ENCODE measurements at regions not wholly inside any gene's neighbourhood (a gene's known extent, or its start where the extent isn't known, plus 50 kb on each side); places are given as distances from the start of the nearest gene placed in this dataset.

DNA sequence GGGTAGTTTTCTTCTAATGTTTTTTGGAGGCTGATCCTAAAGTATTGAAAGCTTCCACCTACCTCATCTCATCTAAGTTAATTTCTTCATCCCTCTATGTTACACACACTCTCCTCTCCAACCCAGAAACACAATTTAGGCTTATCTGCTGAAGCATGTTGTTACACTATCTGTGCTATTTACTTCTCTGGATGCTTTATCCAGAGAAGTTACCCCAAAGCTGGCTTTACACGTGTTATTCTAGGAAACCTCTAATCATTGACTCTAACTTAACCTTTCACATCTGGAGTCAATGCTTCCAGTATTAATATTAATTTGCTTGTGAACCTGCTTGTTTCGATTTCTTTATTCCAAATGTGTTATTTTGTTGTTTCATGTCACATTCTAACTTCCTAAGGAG lies 87.3 kb upstream of the NMU start:
- no peak for ATAC-seq
- TF ChIP-seq ESRRG (CRISPR knock-in tag; IDR thresholded peaks at IDR 0.05) (no peak), ZFP3 (CRISPR knock-in tag; IDR thresholded peaks at IDR 0.05) (no peak), GLIS3 (CRISPR knock-in tag; IDR thresholded peaks at IDR 0.05) (no peak), SNAI2 (CRISPR knock-in tag; IDR thresholded peaks at IDR 0.05) (no peak), BACH2 (CRISPR knock-in tag; IDR thresholded peaks at IDR 0.05; ENCODE audit: borderline replicate concordance) (no peak), ARNTL (CRISPR knock-in tag; IDR thresholded peaks at IDR 0.05; ENCODE audit: borderline replicate concordance, low read depth) (no peak), ZNF565 (CRISPR knock-in tag; conservative IDR thresholded peaks at IDR 0.05; ENCODE audit: low read depth) (no peak), ZFP30 (CRISPR knock-in tag; IDR thresholded peaks at IDR 0.05) (no peak), TOX (CRISPR knock-in tag; IDR thresholded peaks at IDR 0.05; ENCODE audit: borderline replicate concordance) (no peak), ZNF70 (CRISPR knock-in tag; IDR thresholded peaks at IDR 0.05) (no peak), RARB (CRISPR knock-in tag; IDR thresholded peaks at IDR 0.05) (no peak), POU6F1 (CRISPR knock-in tag; IDR thresholded peaks at IDR 0.05; ENCODE audit: borderline replicate concordance, low read depth) (no peak), ZC3H10 (CRISPR knock-in tag; IDR thresholded peaks at IDR 0.05) (no peak), PPARA (CRISPR knock-in tag; IDR thresholded peaks at IDR 0.05; ENCODE audit: borderline replicate concordance) (no peak), ISL1 (CRISPR knock-in tag; IDR thresholded peaks at IDR 0.05) (no peak)
- TF ChIP-seq, protein P1, sequence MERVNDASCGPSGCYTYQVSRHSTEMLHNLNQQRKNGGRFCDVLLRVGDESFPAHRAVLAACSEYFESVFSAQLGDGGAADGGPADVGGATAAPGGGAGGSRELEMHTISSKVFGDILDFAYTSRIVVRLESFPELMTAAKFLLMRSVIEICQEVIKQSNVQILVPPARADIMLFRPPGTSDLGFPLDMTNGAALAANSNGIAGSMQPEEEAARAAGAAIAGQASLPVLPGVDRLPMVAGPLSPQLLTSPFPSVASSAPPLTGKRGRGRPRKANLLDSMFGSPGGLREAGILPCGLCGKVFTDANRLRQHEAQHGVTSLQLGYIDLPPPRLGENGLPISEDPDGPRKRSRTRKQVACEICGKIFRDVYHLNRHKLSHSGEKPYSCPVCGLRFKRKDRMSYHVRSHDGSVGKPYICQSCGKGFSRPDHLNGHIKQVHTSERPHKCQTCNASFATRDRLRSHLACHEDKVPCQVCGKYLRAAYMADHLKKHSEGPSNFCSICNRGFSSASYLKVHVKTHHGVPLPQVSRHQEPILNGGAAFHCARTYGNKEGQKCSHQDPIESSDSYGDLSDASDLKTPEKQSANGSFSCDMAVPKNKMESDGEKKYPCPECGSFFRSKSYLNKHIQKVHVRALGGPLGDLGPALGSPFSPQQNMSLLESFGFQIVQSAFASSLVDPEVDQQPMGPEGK (CRISPR knock-in tag; IDR thresholded peaks at IDR 0.05; ENCODE audit: borderline replicate concordance), result no peak
- TF ChIP-seq, protein P2, sequence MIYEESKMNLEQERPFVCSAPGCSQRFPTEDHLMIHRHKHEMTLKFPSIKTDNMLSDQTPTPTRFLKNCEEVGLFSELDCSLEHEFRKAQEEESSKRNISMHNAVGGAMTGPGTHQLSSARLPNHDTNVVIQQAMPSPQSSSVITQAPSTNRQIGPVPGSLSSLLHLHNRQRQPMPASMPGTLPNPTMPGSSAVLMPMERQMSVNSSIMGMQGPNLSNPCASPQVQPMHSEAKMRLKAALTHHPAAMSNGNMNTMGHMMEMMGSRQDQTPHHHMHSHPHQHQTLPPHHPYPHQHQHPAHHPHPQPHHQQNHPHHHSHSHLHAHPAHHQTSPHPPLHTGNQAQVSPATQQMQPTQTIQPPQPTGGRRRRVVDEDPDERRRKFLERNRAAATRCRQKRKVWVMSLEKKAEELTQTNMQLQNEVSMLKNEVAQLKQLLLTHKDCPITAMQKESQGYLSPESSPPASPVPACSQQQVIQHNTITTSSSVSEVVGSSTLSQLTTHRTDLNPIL (CRISPR knock-in tag; IDR thresholded peaks at IDR 0.05; ENCODE audit: low read depth), result no peak
- TF ChIP-seq, protein P3, sequence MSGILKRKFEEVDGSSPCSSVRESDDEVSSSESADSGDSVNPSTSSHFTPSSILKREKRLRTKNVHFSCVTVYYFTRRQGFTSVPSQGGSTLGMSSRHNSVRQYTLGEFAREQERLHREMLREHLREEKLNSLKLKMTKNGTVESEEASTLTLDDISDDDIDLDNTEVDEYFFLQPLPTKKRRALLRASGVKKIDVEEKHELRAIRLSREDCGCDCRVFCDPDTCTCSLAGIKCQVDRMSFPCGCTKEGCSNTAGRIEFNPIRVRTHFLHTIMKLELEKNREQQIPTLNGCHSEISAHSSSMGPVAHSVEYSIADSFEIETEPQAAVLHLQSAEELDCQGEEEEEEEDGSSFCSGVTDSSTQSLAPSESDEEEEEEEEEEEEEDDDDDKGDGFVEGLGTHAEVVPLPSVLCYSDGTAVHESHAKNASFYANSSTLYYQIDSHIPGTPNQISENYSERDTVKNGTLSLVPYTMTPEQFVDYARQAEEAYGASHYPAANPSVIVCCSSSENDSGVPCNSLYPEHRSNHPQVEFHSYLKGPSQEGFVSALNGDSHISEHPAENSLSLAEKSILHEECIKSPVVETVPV (CRISPR knock-in tag; IDR thresholded peaks at IDR 0.05), result no peak

- no peak for ATAC-seq
- TF ChIP-seq, protein P3 (CRISPR knock-in tag; IDR thresholded peaks at IDR 0.05), result no peak
- TF ChIP-seq POU6F1 (CRISPR knock-in tag; IDR thresholded peaks at IDR 0.05; ENCODE audit: borderline replicate concordance, low read depth) (no peak), ZNF70 (CRISPR knock-in tag; IDR thresholded peaks at IDR 0.05) (no peak), CSDC2 (CRISPR knock-in tag; IDR thresholded peaks at IDR 0.05) (no peak), OSR1 (CRISPR knock-in tag; IDR thresholded peaks at IDR 0.05) (no peak), PPARA (CRISPR knock-in tag; IDR thresholded peaks at IDR 0.05; ENCODE audit: borderline replicate concordance) (no peak), GLIS3 (CRISPR knock-in tag; IDR thresholded peaks at IDR 0.05) (no peak), RARB (CRISPR knock-in tag; IDR thresholded peaks at IDR 0.05) (no peak)
Observed at GRCh38 chr4:55725057-55725456, 89.0 kb upstream of the NMU start.

- no peak for ATAC-seq
- TF ChIP-seq TCF4 (CRISPR knock-in tag; IDR thresholded peaks at IDR 0.05; ENCODE audit: borderline replicate concordance) (no peak), ZFP3 (CRISPR knock-in tag; IDR thresholded peaks at IDR 0.05) (no peak), BACH2 (CRISPR knock-in tag; IDR thresholded peaks at IDR 0.05; ENCODE audit: borderline replicate concordance) (no peak), ZNF70 (CRISPR knock-in tag; IDR thresholded peaks at IDR 0.05) (no peak), SNAI2 (CRISPR knock-in tag; IDR thresholded peaks at IDR 0.05) (no peak), RARB (CRISPR knock-in tag; IDR thresholded peaks at IDR 0.05) (no peak)
- TF ChIP-seq, protein P3 (CRISPR knock-in tag; IDR thresholded peaks at IDR 0.05), result no peak
Observed at GRCh38 chr4:55727746-55728145, 91.6 kb upstream of the NMU start.

Data from SK-N-SH treated with all-trans-retinoic acid at 6 μM for 48 hours (cell line).